ENCODE measurements at regions not wholly inside any gene's neighbourhood (a gene's known extent, or its start where the extent isn't known, plus 50 kb on each side); places are given as distances from the start of the nearest gene placed in this dataset.

DNA sequence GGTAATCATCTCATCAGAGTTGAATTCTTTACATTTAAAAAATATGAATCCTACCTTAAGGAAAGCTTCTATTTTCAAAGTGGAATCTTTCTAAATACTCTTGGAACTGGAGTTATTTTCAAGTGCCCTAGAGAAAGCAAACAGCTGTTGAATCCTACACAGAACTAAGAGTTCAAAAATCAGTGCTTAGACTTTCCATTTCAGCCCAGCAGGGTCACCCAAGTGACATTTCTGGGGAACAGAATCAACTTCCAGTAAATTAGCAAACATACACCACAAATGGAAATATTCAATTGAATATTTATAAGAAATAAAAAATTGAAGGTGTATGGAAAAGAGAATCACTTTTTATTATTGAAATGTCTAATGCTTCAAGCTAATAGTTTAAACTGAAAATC lies 427.7 kb upstream of the NOX3 start:
- TF ChIP-seq POLR2AphosphoS5 (IDR thresholded peaks at IDR 0.05; ENCODE audit: borderline replicate concordance, low read depth, low read length) (no peak), EZH2 (IDR thresholded peaks at IDR 0.05) (no peak), FOXP2 (optimal IDR thresholded peaks at IDR 0.05; ENCODE audit: control extremely low read depth, extremely low read length, insufficient read depth) (no peak)

Data from SK-N-MC (cell line).